Dermis microvascular lymphatic vessel endothelial cell (primary cell): ENCODE measurements at regions not wholly inside any gene's neighbourhood (a gene's known extent, or its start where the extent isn't known, plus 50 kb on each side); places are given as distances from the start of the nearest gene placed in this dataset.
"Not testable (repeated sequence)": the region's sequence is repeated elsewhere in the genome, so short reads cannot be mapped to it uniquely, and the experiment has no call there.

Experiments
- DNase-seq, 2 donors: peaks; one replicate each; pipeline versions ENCODE4 v3.0.0 to v3.0.0-alpha.2; 2010; ENCODE audit warnings: low read depth in 2 of 2

DNA sequence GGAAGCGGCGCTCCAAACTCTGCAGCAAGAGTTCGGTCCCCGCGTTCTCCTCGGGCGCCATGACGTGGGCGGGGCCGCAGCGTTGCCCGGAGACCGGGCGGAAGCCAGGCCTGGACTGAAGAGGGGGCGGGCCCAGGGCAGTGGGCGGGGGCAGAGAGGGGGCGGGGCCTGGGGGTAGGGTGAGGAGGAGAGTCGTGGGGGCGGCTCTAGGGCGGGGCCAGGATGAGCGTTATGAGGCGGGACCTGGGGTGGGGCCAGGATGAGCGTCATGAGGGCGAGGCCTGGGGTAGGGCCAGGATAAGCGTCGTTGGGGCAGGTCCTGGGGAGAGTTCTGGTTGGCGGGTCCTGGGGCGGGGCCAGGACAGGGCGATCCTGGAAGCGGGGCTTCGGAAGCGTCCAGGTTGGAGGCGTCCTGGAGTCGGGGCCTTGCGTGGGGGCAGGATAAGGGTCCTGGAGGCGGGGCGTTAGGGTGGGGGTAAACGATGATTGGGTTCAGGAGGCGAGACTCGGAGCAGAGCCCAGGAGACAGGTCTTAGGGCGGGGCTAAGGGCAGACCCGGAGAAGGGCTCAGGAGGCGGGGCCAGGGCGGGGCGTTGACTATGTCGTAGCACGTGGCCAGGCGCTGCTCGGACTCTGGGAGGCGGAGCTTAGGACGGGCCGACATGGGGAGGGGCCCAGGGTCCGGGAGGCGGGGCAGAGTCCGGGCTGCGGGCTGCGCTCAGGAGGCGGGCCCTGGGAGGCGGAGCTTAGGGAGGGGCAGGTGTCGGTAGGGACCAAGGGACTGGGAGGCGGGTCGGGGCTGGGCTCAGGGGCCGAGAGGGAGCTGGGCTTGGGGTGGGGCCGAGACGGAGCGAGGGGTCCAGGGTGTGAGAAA, 131.1 kb upstream of the ALDH3B2 start:
- peak; percentile 91 to 96 for DNase-seq

DNA sequence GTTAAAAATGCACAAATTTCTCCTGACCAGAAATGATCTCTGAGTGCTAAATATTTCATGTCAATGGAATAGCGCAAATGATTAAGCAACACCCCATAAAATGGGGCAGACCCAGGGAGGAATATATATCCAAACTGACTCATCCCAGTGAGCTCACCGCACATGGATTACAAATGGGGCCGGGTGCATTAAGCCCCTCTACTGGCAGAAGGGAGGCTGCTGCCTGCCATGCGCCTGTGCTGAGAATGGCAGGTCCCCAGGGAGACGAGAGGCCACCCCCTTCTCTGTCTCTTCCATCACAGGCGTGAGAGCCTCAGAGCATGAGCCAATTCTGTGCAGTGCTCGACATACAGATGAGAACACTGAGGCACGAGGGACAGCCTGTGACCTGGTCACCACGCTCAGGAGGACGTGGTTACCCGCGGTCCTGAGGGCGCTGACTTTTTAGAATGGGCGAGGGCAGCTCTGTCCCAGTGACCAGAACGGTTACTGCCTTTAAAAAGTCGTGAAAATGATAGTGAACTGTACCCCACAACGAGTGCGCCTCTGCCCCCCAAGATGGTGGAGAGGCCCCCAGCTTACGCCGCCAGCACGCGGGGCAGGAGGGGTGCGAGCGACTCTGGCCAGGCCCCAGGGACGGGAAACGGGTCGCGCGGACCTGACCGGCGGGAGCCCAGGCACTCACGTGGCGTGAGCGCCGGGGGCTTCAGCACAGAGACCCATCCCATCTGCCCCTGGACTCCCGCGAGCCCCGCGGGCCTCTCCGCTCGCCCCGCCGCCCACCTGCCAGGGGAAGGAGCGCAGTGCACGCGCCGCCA, 130.2 kb upstream of the ALDH3B2 start:
- peak in 1 of 2 donors; percentile 9 for DNase-seq

DNA sequence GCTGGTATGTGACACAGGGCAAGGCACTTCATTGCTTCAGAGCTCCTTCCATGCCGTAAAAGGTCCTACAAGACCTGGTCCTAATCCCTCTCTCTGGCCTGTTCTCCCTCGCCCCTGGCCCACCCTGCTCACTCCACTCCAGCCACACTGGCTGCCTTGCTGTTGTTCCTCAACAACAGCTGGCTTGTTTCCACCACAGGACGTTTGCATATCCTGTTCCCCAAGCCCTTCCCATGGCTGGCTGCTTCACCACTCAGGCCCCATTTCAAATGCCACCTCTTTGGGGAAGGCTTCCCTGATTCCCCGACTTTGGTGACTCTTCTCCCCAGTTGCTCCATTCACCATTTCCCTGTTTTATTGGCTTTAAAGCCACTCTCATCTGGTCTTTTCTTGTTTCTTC, 129.1 kb upstream of the ALDH3B2 start:
- DNase-seq: not testable (repeated sequence)

DNA sequence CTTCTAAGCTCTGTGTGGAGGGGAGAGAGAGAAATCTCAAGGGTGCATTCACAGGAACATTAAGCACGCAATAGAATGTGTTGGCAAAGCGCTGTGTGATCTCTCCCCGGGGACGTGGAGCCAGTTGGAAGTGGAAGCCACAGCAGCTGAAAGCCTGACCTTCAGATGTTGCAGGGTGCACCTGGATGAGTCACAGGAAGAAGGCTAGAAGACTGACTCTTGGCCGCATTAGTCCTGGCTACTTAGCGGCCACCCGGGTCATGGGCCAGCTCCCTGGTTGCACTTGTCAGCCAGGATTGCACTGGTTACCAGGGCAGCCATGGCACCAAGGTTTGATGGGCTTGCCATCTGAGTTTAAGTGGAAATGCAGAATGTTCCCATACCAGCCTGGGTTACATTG, 128.6 kb upstream of the ALDH3B2 start:
- DNase-seq: peak in 1 of 2 donors; percentile 14

DNA sequence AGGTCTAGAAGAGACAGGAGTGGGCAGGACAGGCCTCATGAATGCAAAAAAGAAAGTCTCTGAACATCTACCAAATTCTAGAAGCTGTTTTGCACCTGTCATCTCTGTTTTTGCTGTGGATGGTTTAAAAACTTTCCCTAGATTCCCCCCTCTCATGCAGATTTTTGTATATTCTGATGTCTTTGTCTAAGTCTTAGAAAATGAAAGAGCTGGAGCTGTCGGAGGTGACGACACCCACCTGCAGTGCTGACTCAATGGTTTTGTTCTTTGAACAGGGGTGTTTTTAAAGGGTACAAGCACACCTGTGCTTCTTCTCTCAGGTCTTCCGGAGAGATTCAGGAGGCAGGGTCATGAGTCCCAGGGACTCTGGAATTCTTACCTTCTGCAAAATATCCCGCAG, 128.2 kb upstream of the ALDH3B2 start:
- not testable (repeated sequence) for DNase-seq

DNA sequence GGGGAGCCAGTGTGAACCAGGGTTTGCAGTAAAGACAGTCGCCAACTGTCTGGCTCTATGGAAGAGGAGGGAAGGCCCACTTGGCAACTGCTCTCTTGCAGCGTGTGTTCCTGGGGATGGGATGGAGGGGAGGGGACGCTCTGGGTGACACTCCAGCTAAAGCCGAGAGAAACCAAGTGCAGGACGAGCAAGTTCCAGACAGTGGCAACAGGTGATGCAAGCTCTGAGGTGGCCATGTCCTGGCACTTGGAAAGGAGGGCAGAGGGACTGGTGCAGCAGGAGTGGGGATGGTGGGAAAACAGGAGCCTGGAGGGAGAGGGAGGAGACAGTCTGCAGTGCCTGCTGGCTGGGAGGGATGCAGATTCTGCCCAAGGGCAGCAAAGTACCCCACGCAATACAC, 127.0 kb upstream of the ALDH3B2 start:
- not testable (repeated sequence) for DNase-seq

DNA sequence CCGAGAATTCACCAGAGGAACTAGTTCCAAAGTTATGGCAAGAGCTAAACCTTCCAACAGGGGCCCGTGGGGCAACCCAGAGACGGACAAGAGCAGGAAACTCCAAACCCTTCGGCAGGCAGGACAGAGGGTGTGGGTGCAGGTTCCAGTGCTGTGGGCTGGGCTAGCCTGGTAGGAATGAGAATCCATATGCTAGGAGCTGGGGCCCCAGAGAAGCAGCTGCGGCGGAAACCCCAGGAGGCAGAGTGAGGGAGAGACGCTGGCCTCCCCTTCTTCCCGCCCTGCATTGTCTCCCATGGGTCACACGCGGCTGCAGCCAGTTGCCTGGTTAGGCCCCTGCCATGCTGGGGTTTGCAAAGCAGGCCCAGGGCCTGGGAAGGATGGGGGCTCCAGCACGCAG, 126.2 kb upstream of the ALDH3B2 start:
- DNase-seq: not testable (repeated sequence)

DNA sequence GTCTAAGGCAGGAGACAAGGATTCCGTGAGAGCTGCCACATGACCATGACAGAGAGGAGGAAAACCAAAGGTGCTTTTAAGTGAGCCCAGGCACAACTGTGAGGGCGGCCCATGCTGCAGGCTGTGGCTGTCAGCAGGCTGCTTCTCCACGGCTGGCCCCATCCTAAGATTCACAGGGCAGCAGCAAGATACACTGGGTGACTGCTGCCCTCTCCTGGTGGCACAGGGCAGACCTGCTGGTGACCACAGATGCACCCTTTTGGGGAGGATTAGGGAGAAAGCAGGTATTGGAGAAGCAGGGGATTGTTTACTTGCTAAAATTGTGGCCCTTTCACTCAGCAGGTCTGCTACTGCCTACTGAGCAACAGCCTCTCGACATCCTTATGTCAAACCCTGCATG, 125.4 kb upstream of the ALDH3B2 start:
- not testable (repeated sequence) for DNase-seq

DNA sequence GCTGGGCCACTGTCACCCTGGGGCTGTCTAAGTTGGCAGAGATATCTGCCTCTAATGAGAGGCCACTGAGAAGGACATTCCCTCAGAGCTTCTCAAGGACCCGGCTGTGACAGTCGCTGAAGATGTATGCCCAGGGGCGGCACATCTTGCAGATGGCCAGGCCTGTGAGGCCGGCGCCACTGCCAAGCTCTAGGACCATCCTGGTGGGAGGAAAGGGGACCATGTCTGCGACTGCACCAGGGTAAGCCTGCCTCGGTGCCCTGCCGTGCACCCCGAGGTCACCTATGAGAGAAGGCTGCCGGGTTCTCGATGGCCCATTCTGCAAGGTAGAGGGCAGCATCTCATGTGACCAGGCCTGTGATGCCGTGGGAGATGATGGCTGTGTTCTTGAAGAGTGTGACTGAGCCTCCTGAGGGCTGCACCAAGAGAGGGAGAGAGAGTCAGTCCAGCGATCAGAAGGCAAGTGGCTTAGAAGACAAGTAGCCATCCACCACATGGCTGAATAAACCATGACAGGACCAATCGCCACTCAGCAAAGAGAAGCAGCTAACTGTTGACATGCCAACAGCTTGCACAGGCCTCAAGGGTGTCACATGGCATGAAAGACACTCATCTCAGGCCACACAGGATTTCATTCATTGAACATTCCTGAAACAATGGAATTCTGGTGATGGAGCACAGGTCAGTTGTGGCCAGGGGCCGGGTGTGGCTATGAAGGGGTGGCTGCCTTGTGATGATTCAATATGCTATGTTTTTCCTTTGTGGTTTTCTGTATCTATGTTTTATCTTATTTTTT, 123.5 kb upstream of the ALDH3B2 start:
- not testable (repeated sequence) for DNase-seq

DNA sequence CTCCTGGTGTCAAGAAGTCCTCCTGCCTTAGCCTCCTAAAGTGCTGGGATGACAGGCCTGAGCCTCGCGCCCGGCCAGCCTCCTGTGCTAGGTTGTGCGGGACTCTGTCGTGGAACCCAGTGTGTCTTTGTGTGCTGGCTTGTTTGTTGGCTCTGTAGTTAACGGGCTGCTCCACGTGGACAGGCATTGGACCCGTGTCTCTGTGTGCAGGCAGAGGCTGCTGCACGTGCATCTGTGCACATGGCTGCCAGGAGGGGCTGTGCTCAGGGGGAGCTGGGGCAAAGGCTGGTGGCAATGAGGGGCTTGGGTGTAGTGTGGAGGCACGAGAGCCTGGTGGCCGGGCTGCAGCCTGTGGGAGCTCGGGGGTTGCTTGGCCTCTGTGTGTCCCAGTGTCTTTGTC, 121.3 kb upstream of the ALDH3B2 start:
- no peak for DNase-seq

DNA sequence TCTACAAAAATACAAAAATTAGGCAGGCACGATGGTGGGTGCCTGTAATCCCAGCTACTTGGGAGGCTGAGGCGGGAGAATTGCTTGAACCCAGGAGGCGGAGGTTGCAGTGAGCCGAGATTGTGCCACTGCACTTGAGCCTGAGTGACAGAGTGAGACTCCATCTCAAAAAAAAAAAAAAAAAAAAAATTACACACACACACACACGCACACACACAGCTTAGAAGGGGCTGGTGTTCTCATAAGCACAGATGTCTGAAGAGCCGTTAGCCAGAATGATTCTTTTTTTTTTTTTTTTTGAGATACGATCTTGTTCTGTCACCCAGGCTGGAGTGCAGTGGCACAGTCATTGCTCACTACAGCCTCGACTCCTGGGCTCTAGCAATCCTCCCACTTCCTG, 119.3 kb upstream of the ALDH3B2 start:
- not testable (repeated sequence) for DNase-seq

DNA sequence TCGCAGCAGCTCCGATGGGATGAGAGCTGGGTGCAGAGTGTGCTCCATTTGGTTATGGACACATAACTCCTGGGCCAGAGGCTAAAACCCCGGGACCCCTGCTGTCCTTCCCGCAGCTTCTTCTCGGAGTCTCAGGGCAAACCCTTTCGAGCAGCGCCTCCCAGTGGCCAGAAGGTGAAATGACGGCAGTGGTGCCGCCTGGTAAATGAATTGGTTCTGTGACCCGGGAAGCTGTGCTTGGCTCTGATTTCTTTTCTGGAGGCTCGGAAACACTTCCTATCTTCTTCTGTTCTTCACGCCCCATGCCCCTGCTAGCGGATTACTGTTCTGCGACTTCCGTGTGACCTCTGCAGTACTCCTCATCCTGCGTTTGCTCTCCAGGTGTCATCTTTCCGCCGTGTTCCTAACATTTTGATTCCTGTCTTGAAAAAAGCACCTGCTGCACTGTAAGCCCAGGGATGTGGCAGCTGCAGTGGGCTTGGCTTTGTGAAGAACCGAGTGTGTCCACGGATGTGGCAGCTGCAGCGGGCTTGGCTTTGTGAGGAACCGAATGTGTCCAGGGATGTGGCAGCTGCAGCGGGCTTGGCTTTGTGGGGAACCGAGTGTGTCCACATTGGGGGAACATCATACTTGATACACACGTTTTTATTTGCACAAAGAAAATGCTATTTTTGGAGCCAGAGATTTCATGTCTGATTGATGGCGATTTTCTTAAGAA, 118.0 kb upstream of the ALDH3B2 start:
- DNase-seq: not testable (repeated sequence)

DNA sequence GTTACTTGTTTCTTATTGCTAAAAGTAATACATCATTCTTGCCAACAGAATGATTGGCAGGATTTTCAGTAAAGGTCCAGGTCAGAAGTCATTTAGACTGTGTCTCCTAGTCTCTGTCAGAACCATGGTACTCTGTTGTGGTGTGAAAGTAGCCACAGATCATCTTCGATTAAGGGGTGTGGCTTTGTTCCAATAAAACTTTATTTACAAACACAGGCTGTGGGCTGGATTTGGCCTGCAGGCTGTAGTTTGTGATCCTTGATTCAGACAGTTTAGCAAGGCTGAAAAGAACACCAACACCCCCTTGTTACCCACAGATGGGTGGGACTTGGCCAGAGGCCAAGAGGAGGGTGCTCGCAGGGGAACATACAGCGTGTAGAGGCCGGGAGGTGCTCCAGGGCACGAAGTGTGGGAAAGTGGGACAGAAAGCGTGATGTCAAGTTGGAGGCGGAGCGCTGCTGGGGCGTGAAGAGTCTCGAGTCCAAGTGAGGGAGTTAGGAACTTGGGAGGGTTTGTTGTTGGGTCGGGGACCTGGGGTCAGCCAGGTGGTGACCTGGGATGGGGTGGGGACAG, 117.3 kb upstream of the ALDH3B2 start:
- not testable (repeated sequence) for DNase-seq

DNA sequence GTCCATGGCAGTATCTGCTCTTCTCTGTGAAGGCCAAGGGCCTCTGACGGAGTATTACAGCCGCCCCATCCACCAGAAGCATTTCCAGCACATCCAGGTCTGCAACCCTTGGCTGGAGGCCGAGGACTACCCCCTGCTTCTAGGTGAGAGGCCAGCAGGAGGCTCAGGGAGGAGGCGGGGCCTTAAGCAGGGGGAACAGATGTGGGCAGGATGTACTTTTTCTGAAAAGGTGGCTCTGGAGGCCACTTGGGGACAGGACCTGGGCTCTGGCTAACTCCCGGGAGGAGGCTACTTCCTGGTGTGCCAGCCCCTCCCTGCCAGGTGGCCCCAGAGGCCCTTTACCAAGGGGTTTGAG, 113.9 kb upstream of the ALDH3B2 start:
- DNase-seq: not testable (repeated sequence)

DNA sequence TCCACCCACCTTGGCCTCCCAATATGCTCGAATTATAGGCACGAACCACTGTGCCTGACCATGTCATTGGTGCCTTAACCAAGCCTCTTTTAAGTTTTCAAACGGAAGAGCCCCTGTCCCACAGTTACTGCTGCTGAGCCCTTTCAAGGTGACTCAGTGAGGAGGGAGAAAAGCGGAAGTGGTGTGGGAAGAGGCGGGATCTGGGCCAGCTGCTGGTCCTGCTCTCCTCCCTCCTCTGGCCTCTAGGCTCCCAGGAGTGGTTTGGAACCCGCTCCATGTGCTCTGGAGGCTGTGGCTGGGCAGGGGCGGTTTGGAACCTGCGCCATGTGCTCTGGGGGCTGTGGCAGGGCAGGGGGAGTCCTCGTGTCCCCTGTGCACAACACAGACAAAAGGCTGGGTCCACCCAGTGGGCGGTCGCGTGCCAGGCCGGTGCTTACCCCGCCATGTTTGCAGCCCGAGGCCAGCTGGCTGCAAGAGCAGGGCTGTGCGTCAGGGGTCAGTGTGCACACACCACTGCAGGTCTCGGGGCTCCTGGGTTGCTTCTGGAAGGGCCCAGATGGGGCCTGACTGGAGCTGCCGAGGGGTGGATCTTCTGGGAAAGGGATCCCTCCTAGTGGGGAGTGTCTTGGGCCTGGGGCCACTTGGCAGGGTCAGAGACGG, 113.4 kb upstream of the ALDH3B2 start:
- not testable (repeated sequence) for DNase-seq

DNA sequence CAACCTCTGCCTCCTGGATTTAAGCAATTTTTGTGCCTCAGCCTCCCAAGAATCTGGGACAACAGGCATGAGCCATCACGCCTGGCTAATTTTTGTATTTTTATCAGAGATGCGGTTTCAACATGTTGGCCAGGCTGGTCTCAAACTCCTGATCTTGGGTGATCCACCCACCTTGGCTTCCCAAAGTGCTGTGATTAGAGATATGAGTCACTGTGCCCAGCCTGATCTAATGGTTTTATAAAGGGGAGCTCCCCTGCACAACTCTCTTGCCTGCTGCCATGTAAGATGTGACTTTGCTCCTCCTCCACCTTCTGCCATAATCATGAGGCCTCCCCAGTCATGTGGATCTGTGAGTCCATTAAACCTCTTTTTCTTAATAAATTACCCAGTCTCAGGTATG, 107.5 kb upstream of the ALDH3B2 start:
- not testable (repeated sequence) for DNase-seq

DNA sequence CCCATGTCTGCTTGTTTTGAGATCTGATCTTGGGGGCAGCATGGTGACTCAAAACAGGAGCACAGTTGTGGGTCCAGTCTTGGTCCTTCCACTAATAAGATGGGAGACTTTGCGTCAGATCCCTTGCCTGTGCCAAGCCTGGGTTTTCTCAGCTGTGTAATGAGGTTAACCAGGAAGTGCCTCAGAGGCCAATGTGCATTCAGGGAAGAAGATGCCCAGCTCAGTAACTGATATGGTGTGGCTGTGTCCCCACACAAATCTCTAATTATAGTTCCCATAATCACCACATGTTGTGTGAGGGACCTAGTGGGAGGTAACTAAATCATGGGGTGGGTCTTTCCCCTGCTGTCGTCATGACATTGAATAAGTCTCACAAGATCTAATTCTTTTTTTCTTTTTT, 107.1 kb upstream of the ALDH3B2 start:
- DNase-seq: not testable (repeated sequence)

DNA sequence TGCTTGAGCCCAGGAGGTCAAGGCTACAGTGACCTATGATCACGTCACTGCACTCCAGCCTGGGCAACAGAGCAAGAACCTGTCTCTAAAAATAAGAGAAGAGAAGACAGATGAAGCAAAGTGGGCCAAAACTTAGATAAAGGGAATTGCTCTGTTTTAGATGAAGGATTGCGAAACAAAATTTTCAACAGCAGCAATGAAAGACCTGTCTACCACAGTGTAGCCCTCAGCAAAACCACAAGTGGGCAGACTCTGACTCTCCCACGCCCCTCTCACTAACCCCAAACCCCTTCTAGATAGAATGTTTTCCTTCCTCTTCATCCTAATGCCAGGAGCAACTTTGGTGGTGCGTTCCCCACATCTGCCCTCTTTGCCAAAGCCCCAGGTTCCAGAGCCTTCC, 105.6 kb upstream of the ALDH3B2 start:
- no peak for DNase-seq

DNA sequence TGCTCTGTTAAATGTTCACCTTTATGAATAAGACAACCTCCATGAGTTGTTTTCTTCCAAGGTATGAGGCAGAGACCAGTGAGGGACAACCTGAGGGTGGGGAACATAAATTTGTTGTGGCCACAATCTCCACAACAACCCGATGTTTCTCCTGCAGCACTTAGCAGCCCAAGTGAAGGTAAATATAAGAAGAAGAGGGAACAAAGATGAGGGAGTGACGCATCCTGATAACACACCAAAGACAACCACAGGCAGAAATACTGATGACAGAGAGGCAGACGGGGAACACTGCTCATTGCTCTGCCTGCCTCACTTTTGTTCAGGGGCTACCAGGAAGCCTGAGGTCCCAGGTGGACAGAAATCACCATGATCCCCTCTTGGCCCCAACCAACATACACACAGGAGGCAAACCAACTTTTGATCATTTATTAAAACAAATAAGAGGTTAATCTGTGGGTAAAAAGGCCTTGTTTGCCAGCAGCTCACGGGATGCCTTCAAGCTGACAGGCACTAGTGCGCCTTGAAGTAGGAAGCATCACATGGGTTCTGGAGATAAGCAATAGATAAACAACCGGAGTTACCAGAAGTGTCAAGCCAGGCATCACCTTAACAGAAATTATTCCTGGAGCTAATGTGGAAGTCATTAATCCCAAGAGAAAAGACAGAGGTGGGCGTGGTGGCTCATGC, 104.9 kb upstream of the ALDH3B2 start:
- not testable (repeated sequence) for DNase-seq
